K562 (cell line): ENCODE measurements at regions not wholly inside any gene's neighbourhood (a gene's known extent, or its start where the extent isn't known, plus 50 kb on each side); places are given as distances from the start of the nearest gene placed in this dataset.

ENCODE experiments used
- CHCHD3 ChIP-seq: fragments of 250-450 bp; sonication (Bioruptor Pico); IDR thresholded peaks from 2 replicates; pipeline ENCODE4 v2.1.2; 2022; ENCODE audit warnings: mild to moderate bottlenecking
- CHD2 ChIP-seq: IDR thresholded peaks from 2 replicates; pipeline ENCODE4 v1.6.1; 2011; ENCODE audit warnings: low read depth, low read length
- FUS ChIP-seq: fragments of 200-400 bp; formaldehyde crosslinking; optimal IDR thresholded peaks from 2 replicates; pipeline ENCODE3; 2017; ENCODE audit warnings: low read depth, low read length
- GATA2 ChIP-seq: sonication (generic); formaldehyde crosslinking; IDR thresholded peaks from 2 replicates; pipeline ENCODE4 v1.4.0; 2020; ENCODE audit warnings: mild to moderate bottlenecking, missing genetic modification reagents
- HEY1 ChIP-seq: fragments of 250-450 bp; sonication (Bioruptor Pico); IDR thresholded peaks from 2 replicates; pipeline ENCODE4 v1.5.0; 2020; ENCODE audit warnings: mild to moderate bottlenecking, moderate library complexity, borderline replicate concordance
- NFXL1 ChIP-seq: fragments of 450-650 bp; formaldehyde crosslinking; IDR thresholded peaks from 2 replicates; pipeline ENCODE4 v1.4.0; 2021; ENCODE audit warnings: mild to moderate bottlenecking
- NUFIP1 ChIP-seq: fragments of 450-650 bp; IDR thresholded peaks from 2 replicates; pipeline ENCODE4 v1.6.1; 2018; ENCODE audit not compliant: partially characterized antibody
- PHF21A ChIP-seq: fragments of 450-650 bp; IDR thresholded peaks from 2 replicates; pipeline ENCODE4 v1.6.1; 2017; ENCODE audit warnings: low read depth, borderline replicate concordance
- RNF219 ChIP-seq: fragments of 250-450 bp; sonication (Bioruptor Pico); IDR thresholded peaks from 2 replicates; pipeline ENCODE4 v1.5.0; 2022; ENCODE audit warnings: mild to moderate bottlenecking
- SREBF1 ChIP-seq: fragments of 150-350 bp; IDR thresholded peaks from 2 replicates; pipeline ENCODE4 v1.6.1; 2014; ENCODE audit warnings: antibody characterized with exemption, low read depth, low read length, borderline replicate concordance
- TAF9B ChIP-seq: fragments of 450-650 bp; IDR thresholded peaks from 2 replicates; pipeline ENCODE4 v1.6.1; 2018; ENCODE audit warnings: mild to moderate bottlenecking; ENCODE audit not compliant: partially characterized antibody
- TCF15 ChIP-seq: fragments of 250-450 bp; sonication (Bioruptor Pico); IDR thresholded peaks from 2 replicates; pipeline ENCODE4 v1.8.0; 2022; ENCODE audit warnings: moderate library complexity, mild to moderate bottlenecking, inconsistent platforms
- TRIM24 ChIP-seq, 2 experiments: fragments of 450-650 bp; IDR thresholded peaks; 2 replicates each; pipeline ENCODE4 v1.6.1; 2016
- TRIM28 ChIP-seq: fragments of 450-650 bp; IDR thresholded peaks from 2 replicates; pipeline ENCODE4 v1.6.1; 2017
- ZBTB49 ChIP-seq: sonication (generic); formaldehyde crosslinking; IDR thresholded peaks from 2 replicates; pipeline ENCODE4 v1.8.0; 2022; ENCODE audit warnings: missing genetic modification reagents, mild to moderate bottlenecking, borderline replicate concordance
- ZNF121 ChIP-seq: sonication (generic); formaldehyde crosslinking; conservative IDR thresholded peaks from 2 replicates; pipeline ENCODE4 v1.8.0; 2022; ENCODE audit warnings: missing genetic modification reagents
- ZNF232 ChIP-seq: sonication (generic); formaldehyde crosslinking; IDR thresholded peaks from 2 replicates; pipeline ENCODE4 v1.8.0; 2022; ENCODE audit warnings: mild to moderate bottlenecking, missing genetic modification reagents
- TF ChIP-seq, protein P1 (sequence below): sonication (generic); formaldehyde crosslinking; IDR thresholded peaks from 2 replicates; pipeline ENCODE4 v1.8.0; 2022; ENCODE audit warnings: mild to moderate bottlenecking, missing genetic modification reagents

DNA sequence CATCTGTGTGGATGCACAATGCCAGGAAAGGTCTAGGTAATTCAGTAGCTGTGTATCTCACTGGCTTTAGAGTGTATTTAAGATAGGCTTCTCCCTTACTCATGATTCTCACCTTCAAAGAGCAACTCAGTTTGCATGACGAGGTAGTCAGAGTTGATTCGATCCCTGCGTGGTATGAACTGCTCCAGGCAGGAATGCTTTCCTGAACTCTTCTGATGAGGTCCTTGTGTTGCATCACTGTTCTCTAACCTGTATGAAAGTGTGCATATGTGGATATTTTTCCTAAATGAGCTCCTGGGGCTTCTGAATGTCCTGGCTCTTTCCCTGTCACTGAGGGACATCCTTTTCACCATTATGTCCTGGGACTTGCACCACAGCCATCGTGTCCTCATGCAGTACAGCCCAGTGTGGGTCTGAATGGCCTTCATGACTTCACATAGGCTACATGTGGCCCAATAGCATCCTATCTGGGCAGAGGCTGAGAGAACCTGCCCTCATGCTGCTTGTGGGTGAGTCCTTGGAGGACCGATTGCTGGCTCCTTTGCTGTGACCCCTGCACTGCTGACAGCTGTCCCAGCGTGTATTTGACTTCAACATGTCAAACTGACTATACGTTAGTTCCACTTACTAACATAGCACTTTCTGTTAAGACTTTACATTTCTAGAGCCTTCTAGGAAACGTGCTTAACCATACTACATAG lies 65.3 kb upstream of the WDR1 start (continued):
- TF ChIP-seq, protein P1, sequence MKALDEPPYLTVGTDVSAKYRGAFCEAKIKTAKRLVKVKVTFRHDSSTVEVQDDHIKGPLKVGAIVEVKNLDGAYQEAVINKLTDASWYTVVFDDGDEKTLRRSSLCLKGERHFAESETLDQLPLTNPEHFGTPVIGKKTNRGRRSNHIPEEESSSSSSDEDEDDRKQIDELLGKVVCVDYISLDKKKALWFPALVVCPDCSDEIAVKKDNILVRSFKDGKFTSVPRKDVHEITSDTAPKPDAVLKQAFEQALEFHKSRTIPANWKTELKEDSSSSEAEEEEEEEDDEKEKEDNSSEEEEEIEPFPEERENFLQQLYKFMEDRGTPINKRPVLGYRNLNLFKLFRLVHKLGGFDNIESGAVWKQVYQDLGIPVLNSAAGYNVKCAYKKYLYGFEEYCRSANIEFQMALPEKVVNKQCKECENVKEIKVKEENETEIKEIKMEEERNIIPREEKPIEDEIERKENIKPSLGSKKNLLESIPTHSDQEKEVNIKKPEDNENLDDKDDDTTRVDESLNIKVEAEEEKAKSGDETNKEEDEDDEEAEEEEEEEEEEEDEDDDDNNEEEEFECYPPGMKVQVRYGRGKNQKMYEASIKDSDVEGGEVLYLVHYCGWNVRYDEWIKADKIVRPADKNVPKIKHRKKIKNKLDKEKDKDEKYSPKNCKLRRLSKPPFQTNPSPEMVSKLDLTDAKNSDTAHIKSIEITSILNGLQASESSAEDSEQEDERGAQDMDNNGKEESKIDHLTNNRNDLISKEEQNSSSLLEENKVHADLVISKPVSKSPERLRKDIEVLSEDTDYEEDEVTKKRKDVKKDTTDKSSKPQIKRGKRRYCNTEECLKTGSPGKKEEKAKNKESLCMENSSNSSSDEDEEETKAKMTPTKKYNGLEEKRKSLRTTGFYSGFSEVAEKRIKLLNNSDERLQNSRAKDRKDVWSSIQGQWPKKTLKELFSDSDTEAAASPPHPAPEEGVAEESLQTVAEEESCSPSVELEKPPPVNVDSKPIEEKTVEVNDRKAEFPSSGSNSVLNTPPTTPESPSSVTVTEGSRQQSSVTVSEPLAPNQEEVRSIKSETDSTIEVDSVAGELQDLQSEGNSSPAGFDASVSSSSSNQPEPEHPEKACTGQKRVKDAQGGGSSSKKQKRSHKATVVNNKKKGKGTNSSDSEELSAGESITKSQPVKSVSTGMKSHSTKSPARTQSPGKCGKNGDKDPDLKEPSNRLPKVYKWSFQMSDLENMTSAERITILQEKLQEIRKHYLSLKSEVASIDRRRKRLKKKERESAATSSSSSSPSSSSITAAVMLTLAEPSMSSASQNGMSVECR (CRISPR knock-in tag) = no peak
- TF ChIP-seq ZNF232 (CRISPR knock-in tag) = no peak
- TF ChIP-seq SREBF1 = no peak
- TF ChIP-seq ZNF121 (CRISPR knock-in tag) = no peak
- no peak for TF ChIP-seq TAF9B
- no peak for TF ChIP-seq NUFIP1
- TF ChIP-seq HEY1 (CRISPR knock-in tag) = no peak
- TF ChIP-seq FUS = no peak
- no peak for TF ChIP-seq TRIM24 (IDR thresholded peaks at IDR 0.05)
- TF ChIP-seq PHF21A = no peak
- no peak for TF ChIP-seq CHCHD3 (CRISPR knock-in tag)
- 0 out of 2 replicates have a peak, but pooled peaks have one; percentile 42 for TF ChIP-seq RNF219
- no peak for TF ChIP-seq GATA2
- peak; percentile 84; the same call in 1 of the 2 replicates for TF ChIP-seq TCF15 (CRISPR knock-in tag)
- no peak for TF ChIP-seq ZBTB49
- TF ChIP-seq TRIM28 = no peak
- TF ChIP-seq NFXL1 (CRISPR knock-in tag) = no peak
- no peak for TF ChIP-seq CHD2
